Bronchial epithelial cell (primary cell): ENCODE measurements at regions not wholly inside any gene's neighbourhood (a gene's known extent, or its start where the extent isn't known, plus 50 kb on each side); places are given as distances from the start of the nearest gene placed in this dataset.

Experiments
- DNase-seq: peaks from one replicate; pipeline ENCODE4 v3.0.0-alpha.2; 2010; ENCODE audit warnings: low read depth
- FAIRE-seq: peaks from 2 replicates; lab custom pipeline; 2011; peaks lifted over from hg19 to GRCh38; lab: Jason Lieb, UNC
- H3K27me3 ChIP-seq: 2 replicates; pipeline ENCODE4 v1.5.1; 2011; ENCODE audit warnings: low read length; ENCODE audit not compliant: control insufficient read depth, insufficient read depth
- H3K36me3 ChIP-seq: 2 replicates; pipeline ENCODE4 v1.5.1; 2011; ENCODE audit warnings: low read length; ENCODE audit not compliant: control insufficient read depth, insufficient read depth
- H3K4me3 ChIP-seq: 2 replicates; pipeline ENCODE4 v1.5.1; 2011; ENCODE audit warnings: mild to moderate bottlenecking, low read depth, low read length, control low read depth
- TF ChIP-seq, protein P1 (sequence below): IDR thresholded peaks from 2 replicates; pipeline ENCODE4 v1.5.1; 2011; ENCODE audit warnings: mild to moderate bottlenecking, moderate library complexity, low read length, control low read depth, inconsistent platforms; ENCODE audit not compliant: insufficient read depth, severe bottlenecking

DNA sequence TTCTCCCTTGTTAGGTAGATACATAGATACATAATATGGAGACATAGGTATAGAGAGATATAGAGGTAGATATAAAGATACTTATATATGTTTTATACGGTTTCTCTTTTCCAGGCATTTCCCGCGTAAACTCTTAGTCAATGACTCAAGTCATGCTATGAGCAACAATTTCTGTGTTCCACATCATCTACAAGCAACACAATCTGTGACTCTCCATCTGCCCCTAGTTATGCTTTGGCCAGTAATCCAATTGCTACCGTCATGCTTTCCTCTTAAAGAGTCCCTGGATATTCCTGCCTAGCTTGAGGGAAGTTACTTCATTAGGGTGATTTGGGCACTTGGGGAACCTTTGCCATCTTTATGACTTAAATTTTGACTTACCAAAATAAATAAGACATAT, 129.0 kb upstream of the ADAMTS16 start:
- Histone ChIP-seq H3K36me3 (no peaks in the 10 kb centered on the region), H3K4me3 (no peak overlapping the region), H3K27me3 (no peaks in the 10 kb centered on the region)
- TF ChIP-seq, protein P1, sequence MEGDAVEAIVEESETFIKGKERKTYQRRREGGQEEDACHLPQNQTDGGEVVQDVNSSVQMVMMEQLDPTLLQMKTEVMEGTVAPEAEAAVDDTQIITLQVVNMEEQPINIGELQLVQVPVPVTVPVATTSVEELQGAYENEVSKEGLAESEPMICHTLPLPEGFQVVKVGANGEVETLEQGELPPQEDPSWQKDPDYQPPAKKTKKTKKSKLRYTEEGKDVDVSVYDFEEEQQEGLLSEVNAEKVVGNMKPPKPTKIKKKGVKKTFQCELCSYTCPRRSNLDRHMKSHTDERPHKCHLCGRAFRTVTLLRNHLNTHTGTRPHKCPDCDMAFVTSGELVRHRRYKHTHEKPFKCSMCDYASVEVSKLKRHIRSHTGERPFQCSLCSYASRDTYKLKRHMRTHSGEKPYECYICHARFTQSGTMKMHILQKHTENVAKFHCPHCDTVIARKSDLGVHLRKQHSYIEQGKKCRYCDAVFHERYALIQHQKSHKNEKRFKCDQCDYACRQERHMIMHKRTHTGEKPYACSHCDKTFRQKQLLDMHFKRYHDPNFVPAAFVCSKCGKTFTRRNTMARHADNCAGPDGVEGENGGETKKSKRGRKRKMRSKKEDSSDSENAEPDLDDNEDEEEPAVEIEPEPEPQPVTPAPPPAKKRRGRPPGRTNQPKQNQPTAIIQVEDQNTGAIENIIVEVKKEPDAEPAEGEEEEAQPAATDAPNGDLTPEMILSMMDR: no peak
- DNase-seq (no peak), FAIRE-seq (no peak)

DNA sequence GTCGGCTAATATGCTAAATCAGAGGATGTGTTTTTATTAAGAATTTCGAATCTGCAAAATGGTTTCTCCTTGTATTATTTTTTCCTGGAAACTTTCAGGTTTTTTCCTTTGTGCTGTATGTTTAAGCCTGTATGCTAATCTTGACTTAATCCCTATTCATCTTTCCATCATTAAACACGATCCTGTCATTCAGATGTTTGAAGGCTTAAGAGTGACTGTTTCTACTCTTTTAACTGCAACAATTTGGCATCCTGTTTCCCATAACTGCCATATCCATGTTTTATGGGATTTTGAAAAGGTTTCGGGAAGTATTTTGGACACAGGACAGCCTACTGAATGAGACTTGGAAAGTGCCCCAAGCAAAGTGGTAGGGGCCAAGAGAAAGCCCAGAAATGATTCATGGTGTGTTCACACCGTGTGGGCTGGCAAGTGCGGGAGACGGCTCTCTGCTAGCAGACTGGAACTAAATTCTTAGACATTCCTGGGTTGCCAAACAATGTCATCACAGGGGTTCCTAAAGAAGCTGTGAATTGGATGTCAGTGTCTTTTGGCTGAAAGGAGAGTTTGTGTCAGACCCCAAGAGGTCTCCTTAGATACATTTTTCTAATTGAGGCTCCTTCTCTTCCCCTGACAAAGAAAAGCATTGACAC, 125.4 kb upstream of the ADAMTS16 start:
- FAIRE-seq: no peak
- Histone ChIP-seq H3K36me3 (no peaks in the 10 kb centered on the region), H3K27me3 (no peaks in the 10 kb centered on the region), H3K4me3 (no peak overlapping the region)
- TF ChIP-seq, protein P1: no peak
- DNase-seq: peak; percentile 9

DNA sequence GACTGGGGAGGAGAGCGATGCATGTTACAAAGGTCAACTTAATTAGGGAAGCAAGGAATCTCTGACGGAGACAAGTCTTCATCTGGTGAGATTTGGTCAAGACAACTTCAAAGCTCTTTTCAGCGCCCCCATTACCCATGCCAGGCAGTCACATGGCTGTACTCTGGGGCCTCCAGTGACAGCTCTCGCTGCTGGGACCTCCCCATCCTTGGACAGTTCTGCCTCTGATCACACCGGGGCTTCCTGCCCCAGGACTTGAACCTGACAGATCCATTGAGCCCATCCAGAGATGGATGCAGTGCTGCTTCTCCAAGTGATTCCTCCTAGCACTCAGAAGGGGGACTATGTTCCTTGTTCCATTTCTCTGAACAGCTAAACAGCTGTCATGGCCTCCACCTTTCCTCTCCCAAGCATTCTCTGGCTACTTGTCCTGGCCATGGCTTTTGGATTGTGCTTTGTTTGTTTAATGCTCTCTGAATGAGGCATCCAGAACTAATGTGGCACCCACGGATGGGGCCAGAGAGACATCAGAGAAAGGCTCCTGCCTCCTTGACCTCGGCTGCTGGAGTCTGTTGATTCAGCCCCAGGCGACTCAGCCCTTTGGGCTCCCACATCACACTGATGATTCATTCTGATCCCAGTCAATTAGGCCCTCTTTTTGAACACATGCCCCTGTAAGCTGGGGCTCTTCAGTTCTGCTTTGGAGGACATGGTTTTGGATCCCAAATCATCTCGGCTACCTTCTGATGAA, 122.1 kb upstream of the ADAMTS16 start:
- no peaks in the 10 kb centered on the region for H3K27me3 ChIP-seq
- no peak for DNase-seq
- H3K4me3 ChIP-seq: no peak overlapping the region
- no peak for FAIRE-seq
- H3K36me3 ChIP-seq: no peaks in the 10 kb centered on the region
- TF ChIP-seq, protein P1: no peak

DNA sequence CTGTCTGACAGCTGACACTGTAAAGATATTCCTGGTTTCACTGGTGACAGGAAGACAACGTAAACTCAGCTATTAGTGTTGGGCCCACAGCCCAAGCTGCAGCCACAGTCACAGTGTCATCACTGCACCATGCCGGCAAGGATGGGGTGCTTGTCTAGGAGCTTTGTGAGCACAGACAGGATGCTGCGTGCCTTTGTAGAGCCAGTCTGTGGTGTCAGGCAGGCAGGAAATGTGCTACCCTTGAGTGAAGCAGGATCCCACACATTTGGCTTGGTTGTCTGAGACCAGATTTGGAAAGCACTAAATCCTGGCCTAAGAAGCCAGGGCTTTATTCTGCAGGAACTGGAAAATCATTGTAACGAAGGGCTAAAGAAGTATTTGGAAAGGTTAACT, 121.6 kb upstream of the ADAMTS16 start:
- Histone ChIP-seq H3K36me3 (no peaks in the 10 kb centered on the region), H3K4me3 (no peak overlapping the region), H3K27me3 (no peaks in the 10 kb centered on the region)
- DNase-seq (no peak), FAIRE-seq (peak; percentile 13)
- TF ChIP-seq, protein P1: no peak

DNA sequence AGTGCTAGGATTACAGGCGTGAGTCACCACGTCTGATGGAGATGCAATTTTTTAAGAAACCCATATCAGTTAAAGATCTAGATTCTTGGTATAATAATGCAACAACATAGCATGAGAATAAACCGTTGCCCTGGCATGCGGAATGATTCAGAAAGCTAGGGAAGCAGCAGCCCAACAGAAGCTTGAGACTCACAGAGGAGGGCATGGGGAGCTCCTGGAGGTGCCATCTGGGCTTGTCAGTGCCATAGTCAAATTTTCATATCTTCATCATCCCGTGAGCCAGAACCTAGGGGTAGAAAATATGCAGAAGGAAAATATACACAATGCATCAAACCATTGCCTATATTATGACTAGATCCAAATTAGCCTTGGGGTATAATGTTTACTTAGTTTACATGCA, 118.7 kb upstream of the ADAMTS16 start:
- no peak for FAIRE-seq
- no peak overlapping the region for H3K4me3 ChIP-seq
- H3K27me3 ChIP-seq: no peaks in the 10 kb centered on the region
- TF ChIP-seq, protein P1: no peak
- no peak for DNase-seq
- H3K36me3 ChIP-seq: no peaks in the 10 kb centered on the region
